ENCODE measurements at regions not wholly inside any gene's neighbourhood (a gene's known extent, or its start where the extent isn't known, plus 50 kb on each side); places are given as distances from the start of the nearest gene placed in this dataset.
"Not testable (repeated sequence)": the region's sequence is repeated elsewhere in the genome, so short reads cannot be mapped to it uniquely, and the experiment has no call there.

GRCh38 chr2:51782921-51783765, 751.2 kb upstream of the NRXN1 start:
- no peak overlapping the region for H3K9ac ChIP-seq (ENCODE audit: low read length)
- H3K4me3 ChIP-seq (ENCODE audit: low read length): no peak overlapping the region
- H2AFZ ChIP-seq (ENCODE audit: low read length): peak overlapping the region; percentile 40
- no peaks in the 10 kb centered on the region for H3K9me3 ChIP-seq (replicated peaks; ENCODE audit: insufficient read depth, low read length)
- peak; percentile 83 for DNase-seq
- no peaks in the 10 kb centered on the region for H3K36me3 ChIP-seq (replicated peaks; ENCODE audit: insufficient read depth, low read length)
- H3K27me3 ChIP-seq (replicated peaks; ENCODE audit: insufficient read depth, low read length): no peaks in the 10 kb centered on the region
- H3K79me2 ChIP-seq (ENCODE audit: low read length): no peaks in the 10 kb centered on the region
- peak overlapping the region; percentile 42 for H3K4me2 ChIP-seq (ENCODE audit: low read depth, low read length)
- peaks cover 6% of the 10 kb centered on the region; the same call in 1 of the 2 replicates for H3F3A ChIP-seq (ENCODE audit: insufficient read depth, low read length)
- TF ChIP-seq EZH2phosphoT487 (IDR thresholded peaks at IDR 0.05; ENCODE audit: low read length) (no peak), EZH2 (optimal IDR thresholded peaks at IDR 0.05; ENCODE audit: low read depth, low read length) (no peak)
- TF ChIP-seq, protein P1, sequence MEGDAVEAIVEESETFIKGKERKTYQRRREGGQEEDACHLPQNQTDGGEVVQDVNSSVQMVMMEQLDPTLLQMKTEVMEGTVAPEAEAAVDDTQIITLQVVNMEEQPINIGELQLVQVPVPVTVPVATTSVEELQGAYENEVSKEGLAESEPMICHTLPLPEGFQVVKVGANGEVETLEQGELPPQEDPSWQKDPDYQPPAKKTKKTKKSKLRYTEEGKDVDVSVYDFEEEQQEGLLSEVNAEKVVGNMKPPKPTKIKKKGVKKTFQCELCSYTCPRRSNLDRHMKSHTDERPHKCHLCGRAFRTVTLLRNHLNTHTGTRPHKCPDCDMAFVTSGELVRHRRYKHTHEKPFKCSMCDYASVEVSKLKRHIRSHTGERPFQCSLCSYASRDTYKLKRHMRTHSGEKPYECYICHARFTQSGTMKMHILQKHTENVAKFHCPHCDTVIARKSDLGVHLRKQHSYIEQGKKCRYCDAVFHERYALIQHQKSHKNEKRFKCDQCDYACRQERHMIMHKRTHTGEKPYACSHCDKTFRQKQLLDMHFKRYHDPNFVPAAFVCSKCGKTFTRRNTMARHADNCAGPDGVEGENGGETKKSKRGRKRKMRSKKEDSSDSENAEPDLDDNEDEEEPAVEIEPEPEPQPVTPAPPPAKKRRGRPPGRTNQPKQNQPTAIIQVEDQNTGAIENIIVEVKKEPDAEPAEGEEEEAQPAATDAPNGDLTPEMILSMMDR (IDR thresholded peaks at IDR 0.05; ENCODE audit: low read length): no peak
- H3K4me1 ChIP-seq (ENCODE audit: low read length): peaks cover 16% of the 10 kb centered on the region
- H3K9me2 ChIP-seq (replicated peaks; ENCODE audit: insufficient read depth, low read length): no peaks in the 10 kb centered on the region
- H3K27ac ChIP-seq (ENCODE audit: low read length): peak overlapping the region; percentile 56; the same call in 1 of the 2 replicates
- no peaks in the 10 kb centered on the region for H4K20me1 ChIP-seq (ENCODE audit: insufficient read depth, low read length)

DNA sequence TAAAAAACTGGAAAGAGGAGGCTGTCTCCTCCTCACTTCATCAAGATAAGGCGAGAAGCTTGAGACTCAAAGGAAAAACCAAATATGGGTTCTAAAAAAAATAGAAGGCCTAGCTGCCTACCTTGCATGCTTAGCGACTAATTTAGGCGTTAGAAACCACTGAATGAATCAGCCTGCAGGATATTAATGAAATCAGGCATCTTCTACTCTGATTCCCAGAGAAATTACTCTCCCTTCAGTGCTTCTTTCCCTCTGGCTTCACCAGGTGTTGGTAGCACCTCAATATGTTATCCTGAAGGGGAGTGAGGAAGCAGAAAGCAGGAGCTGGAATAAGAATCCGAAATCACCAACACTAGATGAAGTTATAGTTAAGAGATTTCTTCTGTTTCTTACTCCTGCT, 749.8 kb upstream of the NRXN1 start:
- peaks cover 6% of the 10 kb centered on the region; the same call in 1 of the 2 replicates for H3F3A ChIP-seq (ENCODE audit: insufficient read depth, low read length)
- H3K27me3 ChIP-seq (replicated peaks; ENCODE audit: insufficient read depth, low read length): no peaks in the 10 kb centered on the region
- DNase-seq: no peak
- no peaks in the 10 kb centered on the region for H3K36me3 ChIP-seq (replicated peaks; ENCODE audit: insufficient read depth, low read length)
- H3K4me1 ChIP-seq (ENCODE audit: low read length): peaks cover 16% of the 10 kb centered on the region
- no peaks in the 10 kb centered on the region for H3K9me3 ChIP-seq (replicated peaks; ENCODE audit: insufficient read depth, low read length)
- no peaks in the 10 kb centered on the region for H3K9me2 ChIP-seq (replicated peaks; ENCODE audit: insufficient read depth, low read length)
- H3K79me2 ChIP-seq (ENCODE audit: low read length): no peaks in the 10 kb centered on the region
- TF ChIP-seq EZH2phosphoT487 (IDR thresholded peaks at IDR 0.05; ENCODE audit: low read length): no peak
- TF ChIP-seq EZH2 (optimal IDR thresholded peaks at IDR 0.05; ENCODE audit: low read depth, low read length): no peak
- TF ChIP-seq, protein P1 (IDR thresholded peaks at IDR 0.05; ENCODE audit: low read length): no peak
- no peak overlapping the region for H3K9ac ChIP-seq (ENCODE audit: low read length)
- H3K4me3 ChIP-seq (ENCODE audit: low read length): no peak overlapping the region
- H2AFZ ChIP-seq (ENCODE audit: low read length): no peak overlapping the region
- H4K20me1 ChIP-seq (ENCODE audit: insufficient read depth, low read length): no peaks in the 10 kb centered on the region
- no peak overlapping the region for H3K4me2 ChIP-seq (ENCODE audit: low read depth, low read length)
- no peak overlapping the region for H3K27ac ChIP-seq (ENCODE audit: low read length)

DNA sequence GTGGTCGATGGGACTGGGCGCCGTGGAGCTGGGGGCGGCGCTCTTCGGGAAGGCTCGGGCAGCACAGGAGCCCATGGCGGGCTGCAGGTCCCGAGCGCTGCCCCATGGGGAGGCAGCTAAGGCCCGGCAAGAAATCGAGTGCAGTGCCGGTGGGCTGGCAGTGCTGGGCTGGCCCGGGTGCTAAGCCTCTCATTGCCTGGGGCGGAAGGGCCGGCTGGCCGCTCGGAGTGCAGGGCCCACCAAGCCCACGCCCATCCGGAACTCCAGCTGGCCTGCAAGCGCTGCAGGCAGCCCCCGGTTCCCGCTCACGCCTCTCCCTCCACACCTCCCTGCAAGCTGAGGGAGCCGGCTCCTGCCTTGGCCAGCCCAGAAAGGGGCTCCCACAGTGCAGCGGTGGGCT, 748.4 kb upstream of the NRXN1 start:
- H3K27me3 ChIP-seq (replicated peaks; ENCODE audit: insufficient read depth, low read length): no peaks in the 10 kb centered on the region
- no peaks in the 10 kb centered on the region for H3K9me3 ChIP-seq (replicated peaks; ENCODE audit: insufficient read depth, low read length)
- no peak overlapping the region for H2AFZ ChIP-seq (ENCODE audit: low read length)
- H3K4me1 ChIP-seq (ENCODE audit: low read length): peaks cover 16% of the 10 kb centered on the region
- no peak overlapping the region for H3K9ac ChIP-seq (ENCODE audit: low read length)
- H4K20me1 ChIP-seq (ENCODE audit: insufficient read depth, low read length): no peaks in the 10 kb centered on the region
- H3K79me2 ChIP-seq (ENCODE audit: low read length): no peaks in the 10 kb centered on the region
- no peak for TF ChIP-seq EZH2phosphoT487 (IDR thresholded peaks at IDR 0.05; ENCODE audit: low read length)
- TF ChIP-seq, protein P1 (IDR thresholded peaks at IDR 0.05; ENCODE audit: low read length): no peak
- no peak for TF ChIP-seq EZH2 (optimal IDR thresholded peaks at IDR 0.05; ENCODE audit: low read depth, low read length)
- H3K27ac ChIP-seq (ENCODE audit: low read length): no peak overlapping the region
- no peaks in the 10 kb centered on the region for H3K9me2 ChIP-seq (replicated peaks; ENCODE audit: insufficient read depth, low read length)
- peaks cover 6% of the 10 kb centered on the region; the same call in 1 of the 2 replicates for H3F3A ChIP-seq (ENCODE audit: insufficient read depth, low read length)
- H3K4me3 ChIP-seq (ENCODE audit: low read length): no peak overlapping the region
- no peak for DNase-seq
- H3K36me3 ChIP-seq (replicated peaks; ENCODE audit: insufficient read depth, low read length): no peaks in the 10 kb centered on the region
- no peak overlapping the region for H3K4me2 ChIP-seq (ENCODE audit: low read depth, low read length)

GRCh38 chr2:51779723-51780122, 747.8 kb upstream of the NRXN1 start:
- H3F3A ChIP-seq (ENCODE audit: insufficient read depth, low read length); DNase-seq; H3K9me3 ChIP-seq (replicated peaks; ENCODE audit: insufficient read depth, low read length); H4K20me1 ChIP-seq (ENCODE audit: insufficient read depth, low read length); H3K4me2 ChIP-seq (ENCODE audit: low read depth, low read length); H3K27me3 ChIP-seq (replicated peaks; ENCODE audit: insufficient read depth, low read length); H3K36me3 ChIP-seq (replicated peaks; ENCODE audit: insufficient read depth, low read length); H2AFZ ChIP-seq (ENCODE audit: low read length); H3K27ac ChIP-seq (ENCODE audit: low read length); H3K9ac ChIP-seq (ENCODE audit: low read length); H3K4me3 ChIP-seq (ENCODE audit: low read length); H3K9me2 ChIP-seq (replicated peaks; ENCODE audit: insufficient read depth, low read length); H3K79me2 ChIP-seq (ENCODE audit: low read length): not testable (repeated sequence)
- peaks cover 16% of the 10 kb centered on the region for H3K4me1 ChIP-seq (ENCODE audit: low read length)
